ENCODE measurements at regions not wholly inside any gene's neighbourhood (a gene's known extent, or its start where the extent isn't known, plus 50 kb on each side); places are given as distances from the start of the nearest gene placed in this dataset.

- Mint-ChIP-seq H3K27ac (ENCODE audit: unreplicated experiment) (no peak overlapping the region), H3K27me3 (ENCODE audit: unreplicated experiment) (no peaks in the 10 kb centered on the region), H3K9me3 (ENCODE audit: unreplicated experiment) (no peaks in the 10 kb centered on the region), H3K4me1 (ENCODE audit: unreplicated experiment) (no peaks in the 10 kb centered on the region), H3K4me3 (ENCODE audit: unreplicated experiment) (no peak overlapping the region), H3K36me3 (ENCODE audit: low read depth, unreplicated experiment) (no peaks in the 10 kb centered on the region)
- no peak for TF ChIP-seq CTCF (IDR thresholded peaks at IDR 0.05; ENCODE audit: unreplicated experiment)
- no peak for DNase-seq (ENCODE audit: low spot score)
Observed at GRCh38 chr6:166079841-166080240, 87.8 kb downstream of the TBXT start.

- no peaks in the 10 kb centered on the region for H3K9me3 Mint-ChIP-seq (ENCODE audit: unreplicated experiment)
- DNase-seq (ENCODE audit: low spot score) = no peak
- no peaks in the 10 kb centered on the region for H3K36me3 Mint-ChIP-seq (ENCODE audit: low read depth, unreplicated experiment)
- H3K27ac Mint-ChIP-seq (ENCODE audit: unreplicated experiment) = no peak overlapping the region
- no peaks in the 10 kb centered on the region for H3K27me3 Mint-ChIP-seq (ENCODE audit: unreplicated experiment)
- no peaks in the 10 kb centered on the region for H3K4me1 Mint-ChIP-seq (ENCODE audit: unreplicated experiment)
- TF ChIP-seq CTCF (IDR thresholded peaks at IDR 0.05; ENCODE audit: unreplicated experiment) = no peak
- no peak overlapping the region for H3K4me3 Mint-ChIP-seq (ENCODE audit: unreplicated experiment)
Observed at GRCh38 chr6:166078294-166078693, 89.4 kb downstream of the TBXT start.

- Mint-ChIP-seq H3K27me3 (ENCODE audit: unreplicated experiment) (peaks cover 2% of the 10 kb centered on the region), H3K4me3 (ENCODE audit: unreplicated experiment) (no peak overlapping the region), H3K4me1 (ENCODE audit: unreplicated experiment) (no peaks in the 10 kb centered on the region), H3K9me3 (ENCODE audit: unreplicated experiment) (no peaks in the 10 kb centered on the region), H3K36me3 (ENCODE audit: low read depth, unreplicated experiment) (no peaks in the 10 kb centered on the region), H3K27ac (ENCODE audit: unreplicated experiment) (no peak overlapping the region)
- no peak for DNase-seq (ENCODE audit: low spot score)
- peak; percentile 16 for TF ChIP-seq CTCF (IDR thresholded peaks at IDR 0.05; ENCODE audit: unreplicated experiment)
Observed at GRCh38 chr6:166076625-166077024, 91.0 kb downstream of the TBXT start.

- no peaks in the 10 kb centered on the region for H3K4me1 Mint-ChIP-seq (ENCODE audit: unreplicated experiment)
- H3K9me3 Mint-ChIP-seq (ENCODE audit: unreplicated experiment) = no peaks in the 10 kb centered on the region
- peaks cover 2% of the 10 kb centered on the region for H3K27me3 Mint-ChIP-seq (ENCODE audit: unreplicated experiment)
- no peak for TF ChIP-seq CTCF (IDR thresholded peaks at IDR 0.05; ENCODE audit: unreplicated experiment)
- no peaks in the 10 kb centered on the region for H3K36me3 Mint-ChIP-seq (ENCODE audit: low read depth, unreplicated experiment)
- DNase-seq (ENCODE audit: low spot score) = no peak
- H3K4me3 Mint-ChIP-seq (ENCODE audit: unreplicated experiment) = no peak overlapping the region
- no peak overlapping the region for H3K27ac Mint-ChIP-seq (ENCODE audit: unreplicated experiment)
Observed at GRCh38 chr6:166075925-166076324, 91.7 kb downstream of the TBXT start.

- H3K27me3 Mint-ChIP-seq (ENCODE audit: unreplicated experiment) = peaks cover 2% of the 10 kb centered on the region
- no peaks in the 10 kb centered on the region for H3K36me3 Mint-ChIP-seq (ENCODE audit: low read depth, unreplicated experiment)
- H3K4me3 Mint-ChIP-seq (ENCODE audit: unreplicated experiment) = no peak overlapping the region
- TF ChIP-seq CTCF (IDR thresholded peaks at IDR 0.05; ENCODE audit: unreplicated experiment) = no peak
- H3K9me3 Mint-ChIP-seq (ENCODE audit: unreplicated experiment) = no peaks in the 10 kb centered on the region
- H3K27ac Mint-ChIP-seq (ENCODE audit: unreplicated experiment) = no peak overlapping the region
- DNase-seq (ENCODE audit: low spot score) = no peak
- no peaks in the 10 kb centered on the region for H3K4me1 Mint-ChIP-seq (ENCODE audit: unreplicated experiment)
Observed at GRCh38 chr6:166075186-166075585, 92.5 kb downstream of the TBXT start.

Data from endothelial cell (in vitro differentiated cells).